ENCODE measurements at regions not wholly inside any gene's neighbourhood (a gene's known extent, or its start where the extent isn't known, plus 50 kb on each side); places are given as distances from the start of the nearest gene placed in this dataset.
"Not testable (repeated sequence)": the region's sequence is repeated elsewhere in the genome, so short reads cannot be mapped to it uniquely, and the experiment has no call there.

- no peak for DNase-seq
Measured at GRCh38 chr22:49013707-49014106, 814.0 kb downstream of the BRD1 start.

- no peak for DNase-seq
Measured at GRCh38 chr22:49012712-49013395, 814.8 kb downstream of the BRD1 start.

- no peak for DNase-seq
Measured at GRCh38 chr22:49011769-49012648, 815.7 kb downstream of the BRD1 start.

- no peak for DNase-seq
Measured at GRCh38 chr22:49011379-49011768, 816.3 kb downstream of the BRD1 start.

GRCh38 chr22:49010901-49011300 lies 816.8 kb downstream of the BRD1 start:
- DNase-seq = no peak

- peak; percentile 7 for DNase-seq
Measured at GRCh38 chr22:49010070-49010863, 817.4 kb downstream of the BRD1 start.

- DNase-seq = no peak
Measured at GRCh38 chr22:49009359-49010063, 818.2 kb downstream of the BRD1 start.

- DNase-seq = no peak
Measured at GRCh38 chr22:49008682-49009235, 818.9 kb downstream of the BRD1 start.

GRCh38 chr22:49007013-49007653 lies 820.5 kb downstream of the BRD1 start:
- DNase-seq = no peak

GRCh38 chr22:49006207-49007012 lies 821.3 kb downstream of the BRD1 start:
- no peak for DNase-seq

- DNase-seq = no peak
Measured at GRCh38 chr22:49005557-49005956, 822.1 kb downstream of the BRD1 start.

- no peak for DNase-seq
Measured at GRCh38 chr22:49004484-49005399, 822.9 kb downstream of the BRD1 start.

GRCh38 chr22:48997605-48998004 lies 830.1 kb downstream of the BRD1 start:
- not testable (repeated sequence) for DNase-seq

GRCh38 chr22:48993655-48994054 lies 834.0 kb downstream of the BRD1 start:
- no peak for DNase-seq

GRCh38 chr22:48984639-48985038 lies 843.0 kb downstream of the BRD1 start:
- DNase-seq = no peak

GRCh38 chr22:48982321-48982905 lies 845.3 kb downstream of the BRD1 start:
- no peak for DNase-seq

- no peak for DNase-seq
Measured at GRCh38 chr22:48981371-48982061, 846.2 kb downstream of the BRD1 start.

- DNase-seq = no peak
Measured at GRCh38 chr22:48980918-48981317, 846.8 kb downstream of the BRD1 start.

GRCh38 chr22:48980409-48980808 lies 847.3 kb downstream of the BRD1 start:
- DNase-seq = no peak
